ENCODE measurements at regions not wholly inside any gene's neighbourhood (a gene's known extent, or its start where the extent isn't known, plus 50 kb on each side); places are given as distances from the start of the nearest gene placed in this dataset.

DNA sequence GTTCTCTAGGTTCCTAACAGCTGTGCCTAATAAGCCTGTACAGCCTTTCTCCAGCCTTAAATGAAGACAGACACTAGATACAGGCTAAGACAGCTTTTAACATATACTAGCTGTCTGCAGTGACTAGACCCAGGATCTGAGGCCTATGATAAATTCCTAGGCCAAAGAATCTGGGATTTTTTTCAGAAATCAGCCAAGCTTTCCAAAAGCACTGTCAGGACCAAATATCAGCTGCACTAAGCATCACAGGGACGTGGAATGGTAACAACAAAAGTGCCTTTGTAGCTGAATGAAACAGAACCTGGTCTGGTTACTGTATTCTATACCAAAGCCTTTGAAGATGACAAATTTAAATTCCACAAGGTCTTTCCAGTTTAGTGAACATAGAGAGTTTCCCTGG, 77.9 kb upstream of the DOCK9 start:
- no peak for DNase-seq

DNA sequence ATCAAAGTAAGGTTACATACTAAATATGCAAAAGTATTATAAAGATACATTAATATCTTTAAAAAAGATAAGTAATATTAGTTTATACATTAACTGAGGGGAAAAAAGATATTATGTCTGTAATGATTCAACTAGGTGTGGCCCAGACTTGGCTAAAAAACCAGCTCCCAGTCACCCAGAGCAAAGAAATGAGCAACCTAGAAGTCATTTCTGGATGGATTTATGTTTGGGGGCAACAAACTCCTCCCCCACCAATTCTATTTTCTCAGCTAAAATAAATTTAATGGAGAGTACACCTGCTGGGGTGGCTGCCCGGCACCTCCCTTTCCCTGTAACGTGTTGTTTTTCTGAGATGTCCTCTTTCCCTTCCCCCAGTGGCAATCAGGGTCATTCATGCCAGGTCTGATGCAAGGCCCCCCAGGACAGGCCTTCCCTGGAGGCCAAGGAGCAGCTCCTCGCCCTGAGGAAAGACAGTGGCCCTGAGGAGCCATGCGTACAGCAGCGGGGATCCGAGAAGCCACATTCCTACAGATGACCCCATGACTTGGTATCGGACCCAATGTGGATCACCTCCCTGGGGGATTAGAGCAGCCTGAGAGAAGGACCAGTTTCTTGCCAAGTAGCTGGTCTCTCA, 78.6 kb upstream of the DOCK9 start:
- no peak for DNase-seq

DNA sequence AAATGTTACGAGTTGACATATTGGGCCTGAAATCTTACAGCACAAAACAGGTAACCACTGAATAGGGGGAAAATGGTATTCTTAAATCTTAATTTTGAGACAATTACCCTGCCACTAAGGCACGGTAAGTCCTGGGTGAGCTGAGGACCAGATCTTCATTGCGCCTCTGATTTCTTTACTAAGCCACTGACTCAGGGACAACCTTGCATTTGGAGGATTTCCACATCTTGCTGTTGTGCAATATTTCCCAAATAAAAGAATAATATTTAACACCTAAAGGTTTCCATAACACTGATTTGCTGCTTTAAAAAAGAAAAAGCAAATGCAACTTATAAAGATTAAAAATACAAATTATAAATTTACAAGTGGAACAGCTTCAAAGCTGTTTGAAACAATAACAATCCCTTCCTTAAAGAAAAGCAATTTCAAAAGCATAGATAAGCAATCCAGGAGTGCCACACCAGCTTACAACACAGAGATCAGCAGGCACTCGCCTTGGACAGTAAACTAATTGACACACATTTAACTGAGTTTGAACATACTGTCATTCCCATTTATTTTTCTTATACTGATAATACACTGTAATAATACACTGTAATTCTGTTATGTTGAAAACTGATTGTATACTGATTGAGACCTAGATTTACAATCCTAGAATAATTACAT, 79.6 kb upstream of the DOCK9 start:
- DNase-seq: no peak

DNA sequence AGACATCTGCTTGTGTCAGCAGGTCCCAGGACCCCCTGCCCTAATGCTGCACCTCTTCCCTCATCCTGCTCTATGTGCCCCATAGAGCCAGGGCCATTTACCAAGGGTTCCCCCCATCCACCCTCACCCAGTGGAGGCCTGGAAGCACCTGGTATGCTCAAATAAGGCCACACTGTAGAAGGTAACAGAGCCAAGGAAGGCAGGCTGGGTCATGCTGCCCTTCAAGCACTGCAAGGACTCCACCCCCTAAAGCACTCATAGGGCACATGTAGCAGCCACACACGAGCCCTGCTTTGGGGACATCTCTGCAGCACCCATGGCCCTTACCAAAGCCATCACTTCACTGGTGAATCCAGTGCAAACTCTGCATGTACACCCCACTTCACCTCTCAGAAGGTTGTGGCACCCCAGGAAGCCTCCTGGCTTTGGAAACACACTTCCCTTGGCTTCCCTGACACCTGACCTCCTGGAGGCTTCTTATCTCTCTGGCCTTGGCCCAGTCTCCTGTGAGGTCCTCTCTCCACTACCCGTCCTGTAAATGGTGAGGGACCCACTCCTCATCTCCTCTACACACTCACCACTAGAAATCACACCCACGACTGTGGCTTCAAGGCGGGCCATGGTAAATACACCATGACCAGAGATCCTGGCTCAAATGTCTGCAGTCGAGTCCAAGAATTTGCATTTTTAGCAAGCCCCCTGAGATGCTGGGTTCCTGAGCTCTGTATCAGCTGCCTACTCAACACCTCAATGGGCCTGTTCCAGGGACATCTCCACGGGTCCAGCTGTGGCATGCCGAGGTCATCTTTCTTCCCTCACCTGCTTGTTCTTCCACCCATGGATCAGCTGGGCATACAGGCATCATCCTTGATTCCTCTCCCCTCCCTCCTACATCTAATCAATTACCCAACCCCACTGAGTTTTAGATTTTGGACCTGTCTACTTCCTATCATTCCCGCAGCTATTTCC, 80.9 kb upstream of the DOCK9 start:
- DNase-seq: no peak

DNA sequence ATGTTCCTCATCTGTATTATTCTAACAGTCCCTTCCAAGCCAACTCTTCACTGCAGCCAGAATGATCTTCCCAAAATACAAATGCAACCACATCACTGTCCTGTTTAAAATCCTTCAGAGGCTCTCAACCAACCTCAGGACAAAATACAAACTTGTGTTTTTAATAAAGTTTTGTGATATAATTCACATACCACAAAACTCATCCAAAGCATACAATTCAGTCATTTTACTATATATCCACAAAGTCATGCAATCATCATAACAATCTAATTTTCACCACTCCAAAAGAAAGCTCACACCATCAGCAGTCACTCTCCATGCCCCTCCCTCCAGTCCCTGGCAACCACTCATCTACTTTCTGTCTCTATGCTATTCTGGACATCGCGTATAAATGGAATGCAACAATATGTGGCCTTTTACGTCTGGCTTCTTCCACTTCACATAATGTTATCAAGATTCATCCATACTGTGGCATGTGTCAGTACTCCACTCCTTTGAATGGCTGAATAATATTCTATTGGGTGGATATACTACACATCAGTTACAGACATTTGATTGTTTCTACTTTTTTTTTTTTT, 81.7 kb upstream of the DOCK9 start:
- no peak for DNase-seq

DNA sequence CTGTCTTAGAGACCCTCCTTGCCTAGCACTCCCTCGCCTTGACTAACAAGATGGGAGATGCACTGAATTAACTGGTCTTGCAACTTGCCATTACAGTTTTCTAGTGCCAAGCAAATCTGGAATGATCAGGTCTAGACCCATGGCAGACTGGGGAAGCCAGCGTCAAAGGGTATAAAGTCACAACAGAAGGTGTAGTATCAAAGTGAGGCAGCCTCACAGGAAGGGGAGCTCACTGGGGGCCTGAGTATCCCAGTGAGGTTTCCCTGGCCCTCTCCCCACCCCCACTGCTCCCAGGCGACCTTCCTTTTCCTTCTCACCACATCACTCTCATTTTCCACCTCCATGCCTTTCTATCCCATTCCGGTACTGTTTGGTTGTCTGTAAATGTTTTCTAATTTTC, 83.5 kb upstream of the DOCK9 start:
- no peak for DNase-seq

DNA sequence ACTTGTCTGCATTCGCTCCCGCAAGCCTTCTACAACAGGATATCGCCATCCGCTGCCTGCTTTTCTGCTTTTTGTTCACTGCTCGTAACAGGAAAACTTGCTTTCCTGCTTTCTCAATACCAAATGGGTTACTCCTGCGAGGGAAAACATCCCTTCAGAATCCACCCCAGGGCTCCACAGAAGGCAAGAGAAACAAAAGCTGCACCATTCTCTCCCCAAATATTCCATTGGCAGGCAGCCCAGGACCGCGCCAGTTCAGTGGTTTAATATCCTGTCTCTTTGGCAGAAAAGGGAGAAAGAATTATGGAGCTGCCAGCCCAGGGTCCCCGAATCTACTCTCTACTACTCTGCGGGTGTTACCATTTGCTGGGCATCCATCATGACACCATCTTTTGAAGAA, 84.7 kb upstream of the DOCK9 start:
- DNase-seq: no peak

DNA sequence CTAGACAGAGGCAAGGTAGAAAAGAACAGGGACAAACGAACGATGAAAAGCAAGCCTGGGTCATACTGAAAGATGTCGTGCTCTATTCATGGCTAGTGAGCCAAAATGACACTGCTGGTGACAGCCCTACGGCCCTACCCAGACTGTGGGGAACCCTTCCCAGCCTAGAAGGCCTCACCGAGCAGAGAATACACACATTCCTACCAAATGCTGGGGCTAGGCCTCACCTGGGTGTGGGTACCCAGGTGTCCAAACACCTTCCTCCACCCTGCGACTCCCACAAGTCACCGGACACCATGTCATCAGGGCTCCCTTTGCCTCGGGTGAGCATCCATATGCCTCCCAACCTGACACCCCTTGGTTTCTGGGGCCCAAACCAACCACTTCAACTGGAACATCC, 85.3 kb upstream of the DOCK9 start:
- no peak for DNase-seq

DNA sequence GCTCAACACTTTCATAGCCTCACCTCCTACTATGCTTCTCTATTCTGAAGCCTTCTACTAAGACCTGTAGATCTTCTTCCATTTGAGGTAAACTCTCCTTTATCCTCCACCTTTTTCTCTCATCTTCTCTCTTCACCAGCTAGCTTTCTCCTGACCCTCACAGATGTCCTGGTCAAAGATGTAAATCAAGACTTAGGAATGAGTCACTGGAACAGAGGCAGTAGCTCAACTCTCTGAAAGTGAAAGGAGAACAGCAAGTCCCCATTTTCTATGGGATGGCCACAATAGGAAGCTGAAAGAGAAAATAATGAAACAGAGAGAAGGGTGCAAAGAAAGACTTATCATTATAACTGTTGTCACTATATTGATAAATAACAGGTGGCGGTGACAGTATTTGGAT, 86.1 kb upstream of the DOCK9 start:
- DNase-seq: no peak

DNA sequence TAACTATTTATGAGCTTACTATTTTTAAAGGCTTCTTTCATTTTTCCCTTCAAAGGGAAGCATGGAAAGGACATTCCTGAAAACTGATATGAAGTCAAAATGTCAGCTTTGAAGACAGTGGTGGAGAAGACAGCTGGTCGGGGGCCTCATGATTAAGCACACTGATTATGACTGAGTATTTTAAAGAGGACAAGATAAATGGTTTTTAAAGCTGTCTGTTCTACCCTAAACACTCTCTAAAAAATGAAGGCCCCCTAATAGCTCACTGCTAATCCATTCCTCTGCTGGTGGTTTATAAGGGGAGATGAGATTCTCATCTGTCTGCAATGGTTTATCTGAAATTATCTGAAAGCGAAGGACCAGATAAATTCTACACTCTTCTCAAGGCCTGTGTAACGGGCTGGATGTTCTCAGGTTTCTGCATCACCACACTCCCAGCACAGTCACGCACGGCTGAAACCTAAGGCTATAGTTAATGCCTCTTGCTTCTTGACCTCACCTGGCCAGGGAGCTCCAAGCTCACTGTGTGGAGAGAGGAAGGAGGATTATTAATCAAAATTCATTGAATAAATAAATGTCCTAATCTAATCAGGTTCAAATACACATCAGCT, 86.9 kb upstream of the DOCK9 start:
- no peak for DNase-seq

DNA sequence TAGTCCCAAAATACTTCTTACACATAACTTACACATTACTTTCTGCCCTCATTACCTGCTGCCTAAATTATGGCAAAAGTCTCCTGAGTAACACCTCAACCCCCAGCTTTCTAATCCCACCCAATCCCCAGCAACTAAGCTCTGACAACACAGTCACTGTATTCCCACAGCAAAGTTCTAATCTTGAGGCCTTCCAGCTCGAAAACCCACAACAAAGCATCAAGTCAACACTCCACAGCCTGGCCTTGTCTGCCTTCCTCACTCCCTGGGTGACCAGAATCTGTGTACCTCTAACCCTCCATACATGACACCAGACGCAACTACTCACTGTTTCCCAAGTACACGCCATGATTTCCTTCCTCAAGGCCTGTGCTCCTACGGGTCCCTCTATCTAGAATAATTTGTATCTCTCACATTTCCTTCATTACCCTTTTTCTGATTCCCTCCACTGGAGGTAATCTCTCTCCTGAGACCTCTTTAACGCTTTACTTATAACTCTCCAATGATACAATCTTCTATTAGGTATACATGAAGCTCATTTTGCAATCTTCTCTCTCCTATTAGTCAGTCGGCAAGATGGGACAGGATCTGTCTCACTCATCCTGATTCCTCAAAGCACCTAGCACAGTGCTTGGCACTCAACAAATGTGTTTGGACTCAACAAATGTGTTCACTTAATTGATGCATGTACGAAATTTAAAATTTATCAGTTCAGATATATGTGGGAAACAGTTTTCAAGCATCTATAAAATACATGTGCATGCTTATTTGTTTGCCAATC, 87.6 kb upstream of the DOCK9 start:
- DNase-seq: no peak

DNA sequence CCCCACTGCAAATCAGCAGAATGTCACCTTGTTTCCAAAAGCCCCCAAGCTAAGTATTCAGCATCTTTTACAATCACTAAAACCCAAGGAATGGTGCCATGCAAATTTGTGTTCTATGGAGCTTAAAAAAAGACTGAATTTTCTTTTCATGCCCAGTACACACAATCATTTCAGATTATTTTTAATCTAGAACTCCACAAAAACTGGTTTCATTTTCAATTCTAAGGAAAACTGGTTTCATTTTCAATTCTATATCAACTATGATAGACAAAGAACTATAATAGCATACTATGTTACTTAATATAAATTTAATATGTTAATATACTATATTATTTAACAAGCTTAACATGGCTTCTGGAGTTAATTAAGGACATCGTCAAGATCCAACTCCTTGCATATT, 88.4 kb upstream of the DOCK9 start:
- DNase-seq: no peak

DNA sequence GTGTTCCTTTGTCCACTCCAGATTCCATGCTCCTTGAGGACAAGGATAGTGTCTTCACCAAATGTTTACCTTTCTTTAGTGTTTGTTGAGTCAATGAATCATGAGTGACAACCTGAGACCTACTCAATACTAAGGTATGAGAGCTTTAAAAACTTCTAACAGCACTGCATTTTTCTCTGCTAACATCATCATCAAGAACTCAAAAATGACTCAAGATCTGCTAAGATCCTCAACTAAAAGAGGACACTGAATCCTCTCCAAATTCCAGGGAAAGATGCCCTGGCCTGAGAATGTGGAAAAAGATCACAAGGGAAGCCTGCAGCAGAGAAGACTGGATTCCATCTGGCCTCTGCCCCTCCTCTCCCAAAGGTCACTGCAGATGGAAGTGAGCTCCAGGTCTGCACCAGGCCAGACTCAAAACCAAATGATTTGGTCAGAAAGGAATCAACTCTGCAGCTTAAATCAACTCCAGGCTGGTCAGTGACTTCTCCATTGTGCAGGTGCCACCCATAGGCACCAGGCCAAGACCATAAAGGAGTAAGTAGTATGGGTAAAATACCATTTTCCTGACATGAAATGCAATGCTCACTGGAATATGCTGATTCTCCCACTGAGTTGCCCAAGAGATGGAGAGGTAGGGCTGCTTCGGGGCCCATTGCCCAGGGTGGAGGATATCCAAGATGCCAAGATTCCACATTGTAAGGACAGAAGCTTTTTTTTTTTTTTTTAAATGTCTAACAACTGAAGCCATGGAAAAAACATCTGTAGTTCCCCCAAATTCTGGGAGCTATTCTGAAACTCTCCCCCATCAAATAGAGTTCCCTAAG, 89.5 kb upstream of the DOCK9 start:
- DNase-seq: no peak

DNA sequence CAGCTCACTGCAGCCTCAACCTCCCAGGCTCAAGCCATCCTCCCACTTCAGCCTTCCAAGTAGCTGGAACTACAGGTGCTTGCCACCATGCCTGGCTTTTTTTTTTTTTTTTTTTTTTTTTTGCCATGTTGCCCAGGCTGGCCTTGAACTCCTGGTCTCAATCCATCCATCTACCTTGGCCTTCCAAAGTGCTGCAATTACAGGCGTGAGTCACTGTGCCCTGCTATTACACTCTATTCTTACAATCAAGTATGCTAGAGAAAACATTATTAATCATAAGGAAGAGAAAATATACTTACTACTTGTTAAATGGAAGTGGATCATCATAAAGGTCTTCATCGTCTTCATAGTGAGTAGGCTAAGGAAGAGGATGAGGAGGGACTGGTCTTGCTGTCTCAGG, 93.3 kb upstream of the DOCK9 start:
- no peak for DNase-seq

DNA sequence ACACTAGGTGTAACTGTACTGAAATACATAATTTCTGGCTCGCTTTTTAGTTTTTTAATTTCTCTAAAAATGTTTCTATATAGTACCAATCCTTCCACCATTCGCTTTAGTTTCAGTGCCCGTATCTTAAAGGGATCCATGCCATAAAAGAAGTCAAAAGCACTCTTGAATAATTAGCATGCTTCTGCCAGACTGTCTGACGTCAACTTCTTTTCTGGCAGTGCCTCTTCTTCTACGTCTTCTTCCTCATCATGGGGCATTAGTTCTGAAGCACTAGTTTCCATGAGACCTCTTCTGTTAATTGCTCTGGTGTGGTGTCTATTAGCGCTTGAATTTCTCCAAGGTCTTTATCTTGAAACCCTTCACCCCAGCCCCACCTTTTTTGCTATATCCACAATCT, 93.8 kb upstream of the DOCK9 start:
- DNase-seq: no peak

DNA sequence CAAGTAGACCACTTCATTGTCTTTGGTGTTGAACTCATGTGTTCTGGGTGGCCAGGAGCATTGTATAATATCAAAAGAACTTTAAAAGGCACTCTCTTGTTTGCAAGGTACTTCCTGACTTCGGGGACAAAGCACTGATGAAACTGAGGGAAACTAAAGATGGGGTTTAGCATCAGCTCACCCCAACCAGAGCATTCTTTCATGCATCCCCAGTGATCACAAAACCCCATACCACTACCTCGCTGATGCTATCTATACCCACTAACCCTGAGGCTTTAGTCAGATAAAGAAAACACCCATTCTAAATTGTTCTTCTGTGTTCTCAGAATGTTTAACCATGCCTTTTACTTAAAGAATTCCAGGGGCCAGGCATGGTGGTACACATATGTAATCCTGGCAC, 94.5 kb upstream of the DOCK9 start:
- no peak for DNase-seq

DNA sequence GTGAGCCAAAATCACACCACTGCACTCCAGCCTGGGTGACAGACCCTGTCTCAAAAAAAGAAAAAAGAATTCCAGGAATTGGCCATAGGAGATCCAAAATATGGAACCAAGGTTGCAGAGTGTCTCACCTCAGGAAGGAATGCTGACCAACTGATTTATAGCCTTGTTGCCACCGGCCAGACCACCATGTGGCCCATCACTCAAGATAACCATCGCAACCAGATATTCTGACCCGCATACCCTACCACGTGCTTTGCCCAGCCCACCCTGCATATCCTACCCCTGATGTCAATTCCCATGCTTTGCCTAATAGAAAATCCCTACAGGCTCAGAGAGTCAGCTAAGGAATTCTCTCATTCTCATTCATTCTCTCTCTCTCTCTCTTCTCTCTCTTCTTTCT, 95.1 kb upstream of the DOCK9 start:
- DNase-seq: no peak

DNA sequence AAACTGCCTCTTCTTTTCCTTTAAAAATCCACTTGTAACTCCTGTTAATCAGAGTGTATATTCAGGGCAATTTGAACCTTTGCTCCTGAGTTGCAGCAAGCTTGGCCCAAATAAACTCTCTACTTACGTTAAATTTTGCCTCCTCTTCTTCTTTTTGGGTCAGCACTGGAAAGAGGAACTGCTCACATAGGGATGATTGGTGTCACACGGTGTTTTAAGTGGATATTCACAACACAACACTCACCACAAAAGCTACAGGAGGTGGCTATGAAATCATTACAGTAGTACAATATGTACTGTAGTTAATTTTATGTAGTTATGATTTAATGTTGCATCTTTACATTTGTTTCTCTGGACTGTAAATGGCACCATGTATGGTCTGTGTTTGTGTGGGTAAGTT, 96.8 kb upstream of the DOCK9 start:
- DNase-seq: no peak

DNA sequence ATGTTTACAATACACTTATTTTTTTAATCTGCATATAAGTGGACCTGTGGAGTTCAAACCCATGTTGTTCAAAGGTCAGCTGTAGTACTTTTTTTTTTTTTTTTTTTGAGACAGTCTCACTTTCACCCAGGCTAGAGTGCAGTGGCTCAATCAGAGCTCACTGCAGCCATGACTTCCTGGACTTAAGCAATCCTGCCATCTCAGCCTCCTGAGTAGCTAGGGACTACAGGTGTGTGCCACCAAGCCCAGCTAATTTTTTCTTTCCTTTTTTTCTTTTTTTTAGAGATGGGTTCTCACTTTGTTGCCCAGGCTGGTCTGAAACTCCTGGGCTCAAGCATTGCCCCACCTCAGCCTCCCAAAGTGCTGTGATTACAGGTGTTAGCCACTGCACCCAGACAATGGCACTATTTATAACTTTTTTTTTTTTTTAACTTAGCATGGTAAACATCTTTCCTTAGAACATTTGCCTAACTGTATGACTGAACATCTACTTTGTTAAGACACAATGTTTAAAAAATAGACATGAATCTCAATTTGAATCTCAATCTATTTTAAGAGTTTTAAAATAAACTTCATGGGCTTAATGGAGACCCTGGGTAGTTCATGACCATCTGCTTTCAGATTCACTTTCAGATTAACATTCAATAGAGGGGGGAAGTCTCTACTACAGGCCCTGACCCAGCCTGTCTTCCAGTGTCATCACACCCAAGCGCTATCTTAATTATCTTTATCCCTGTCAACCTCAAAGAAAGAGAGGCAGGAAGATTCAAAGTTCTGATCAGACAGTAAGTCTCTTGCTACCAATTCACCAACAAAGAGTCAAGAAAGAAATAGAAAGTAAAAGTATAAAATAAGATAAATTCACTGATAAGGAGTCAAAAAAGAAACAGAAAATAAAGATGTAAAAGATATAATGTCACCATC, 97.7 kb upstream of the DOCK9 start:
- no peak for DNase-seq
